NCI-H510A (cell line): ENCODE measurements at regions not wholly inside any gene's neighbourhood (a gene's known extent, or its start where the extent isn't known, plus 50 kb on each side); places are given as distances from the start of the nearest gene placed in this dataset.

ENCODE experiments used
- DNase-seq: peaks from one replicate; lab custom pipeline; 2025; lab: John Stamatoyannopoulos, UW

DNA sequence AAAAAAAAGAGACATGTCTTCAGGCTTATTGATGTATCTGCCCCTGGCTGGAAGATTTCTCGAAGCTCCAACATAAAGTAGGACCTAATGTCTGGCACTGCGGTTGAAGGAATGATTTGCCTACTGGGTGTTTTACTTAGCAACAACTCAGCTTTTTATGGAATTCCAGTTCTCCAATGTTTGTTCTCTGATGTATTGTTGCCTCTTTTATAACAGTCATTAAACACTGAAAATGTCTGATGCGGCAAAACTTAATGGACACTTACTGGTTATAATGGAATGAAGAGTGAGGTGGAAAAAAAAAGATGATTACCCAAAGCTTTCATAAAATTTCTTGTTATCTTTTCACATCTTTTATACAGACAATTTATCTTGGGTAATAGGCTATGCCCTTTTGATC lies 75.6 kb upstream of the ZFP42 start:
- no peak for DNase-seq

GRCh38 chr4:187921946-187922623 lies 73.5 kb upstream of the ZFP42 start:
- DNase-seq = no peak

GRCh38 chr4:187929024-187929423 lies 66.5 kb upstream of the ZFP42 start:
- no peak for DNase-seq

- no peak for DNase-seq
These were observed 60.8 kb upstream of the ZFP42 start for GRCh38 chr4:187934766-187935165.

DNA sequence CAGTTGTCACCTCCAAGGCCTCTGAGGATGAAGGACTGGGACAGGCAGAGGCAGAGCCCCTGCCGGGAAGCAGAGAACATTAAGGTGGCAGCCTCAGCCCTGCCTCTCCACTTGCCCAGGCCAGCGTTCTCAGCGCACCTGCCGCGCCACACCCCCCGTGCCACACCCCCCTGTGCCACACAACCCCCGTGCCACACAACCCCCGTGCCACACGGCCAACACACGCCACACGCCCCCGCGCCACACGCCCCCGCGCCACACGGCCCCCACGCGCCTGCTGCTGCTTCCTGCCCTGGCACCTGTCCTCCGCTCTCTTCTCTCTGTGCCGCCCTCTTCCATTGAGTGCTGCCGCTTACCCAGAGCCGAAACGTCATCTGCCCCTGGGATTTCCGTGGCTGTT lies 58.0 kb upstream of the ZFP42 start:
- DNase-seq = peak; percentile 26

GRCh38 chr4:187940299-187940698 lies 55.3 kb upstream of the ZFP42 start:
- no peak for DNase-seq

GRCh38 chr4:187942968-187943367 lies 52.6 kb upstream of the ZFP42 start:
- DNase-seq = no peak

DNA sequence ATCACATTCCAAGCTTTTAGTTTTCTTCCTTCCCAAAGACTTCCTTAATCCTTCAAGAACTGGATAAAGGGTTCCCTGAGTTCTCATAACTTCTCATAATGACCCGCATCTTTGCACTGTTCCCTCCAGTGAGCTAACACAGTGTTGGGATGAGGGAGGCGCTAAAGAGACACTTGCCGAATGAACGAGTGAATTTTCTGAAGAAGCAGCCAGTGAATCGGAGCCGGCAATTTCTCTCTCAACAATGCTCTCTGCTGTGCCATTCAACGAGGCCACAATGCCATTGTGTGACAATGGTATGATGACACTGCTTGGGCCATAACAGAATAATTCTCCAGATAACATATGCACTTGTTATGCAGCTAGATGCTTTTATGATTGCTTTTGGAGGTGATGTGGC lies 51.4 kb upstream of the ZFP42 start:
- DNase-seq = no peak
